ENCODE measurements at regions not wholly inside any gene's neighbourhood (a gene's known extent, or its start where the extent isn't known, plus 50 kb on each side); places are given as distances from the start of the nearest gene placed in this dataset.

- TF ChIP-seq CTCF (IDR thresholded peaks at IDR 0.05), result no peak
- TF ChIP-seq EP300 (IDR thresholded peaks at IDR 0.05), result no peak
Measured at GRCh38 chr2:67838205-67838604, 224.6 kb downstream of the C1D start.
